HepG2 (cell line): ENCODE measurements at regions not wholly inside any gene's neighbourhood (a gene's known extent, or its start where the extent isn't known, plus 50 kb on each side); places are given as distances from the start of the nearest gene placed in this dataset.

Source experiments
- AKNA ChIP-seq: sonication (generic); formaldehyde crosslinking; IDR thresholded peaks from 2 replicates; pipeline ENCODE4 v1.4.0; 2020; ENCODE audit warnings: missing genetic modification reagents, borderline replicate concordance
- E2F1 ChIP-seq: sonication (generic); formaldehyde crosslinking; IDR thresholded peaks from 2 replicates; pipeline ENCODE4 v1.5.0; 2020; ENCODE audit warnings: missing genetic modification reagents
- HDAC2 ChIP-seq: sonication (generic); formaldehyde crosslinking; IDR thresholded peaks from 2 replicates; pipeline ENCODE4 v1.4.0; 2020; ENCODE audit warnings: missing genetic modification reagents
- TBX2 ChIP-seq: sonication (generic); formaldehyde crosslinking; IDR thresholded peaks from 2 replicates; pipeline ENCODE4 v1.5.0; 2020; ENCODE audit warnings: missing genetic modification reagents, mild to moderate bottlenecking, borderline replicate concordance
- ZNF383 ChIP-seq: sonication (generic); formaldehyde crosslinking; IDR thresholded peaks from 2 replicates; pipeline ENCODE4 v1.4.0; 2020; ENCODE audit warnings: missing genetic modification reagents, mild to moderate bottlenecking, borderline replicate concordance
- ZNF607 ChIP-seq: sonication (generic); formaldehyde crosslinking; IDR thresholded peaks from 2 replicates; pipeline ENCODE4 v1.5.1; 2020; ENCODE audit warnings: missing genetic modification reagents, mild to moderate bottlenecking, borderline replicate concordance
- ZNF780A ChIP-seq: sonication (generic); formaldehyde crosslinking; IDR thresholded peaks from 2 replicates; pipeline ENCODE4 v1.8.0; 2022; ENCODE audit warnings: mild to moderate bottlenecking, missing genetic modification reagents, moderate library complexity
- TF ChIP-seq, protein P1 (sequence below): sonication (generic); formaldehyde crosslinking; IDR thresholded peaks from 2 replicates; pipeline ENCODE4 v1.5.1; 2020; ENCODE audit warnings: mild to moderate bottlenecking, missing genetic modification reagents, moderate library complexity
- TF ChIP-seq, protein P2 (sequence below): sonication (generic); formaldehyde crosslinking; IDR thresholded peaks from 2 replicates; pipeline ENCODE4 v1.4.0; 2020; ENCODE audit warnings: missing genetic modification reagents
- TF ChIP-seq, protein P3 (sequence below): IDR thresholded peaks from 2 replicates; pipeline ENCODE4 v1.6.1; 2018; ENCODE audit warnings: missing genetic modification reagents, mild to moderate bottlenecking, missing compliant biosample characterization

DNA sequence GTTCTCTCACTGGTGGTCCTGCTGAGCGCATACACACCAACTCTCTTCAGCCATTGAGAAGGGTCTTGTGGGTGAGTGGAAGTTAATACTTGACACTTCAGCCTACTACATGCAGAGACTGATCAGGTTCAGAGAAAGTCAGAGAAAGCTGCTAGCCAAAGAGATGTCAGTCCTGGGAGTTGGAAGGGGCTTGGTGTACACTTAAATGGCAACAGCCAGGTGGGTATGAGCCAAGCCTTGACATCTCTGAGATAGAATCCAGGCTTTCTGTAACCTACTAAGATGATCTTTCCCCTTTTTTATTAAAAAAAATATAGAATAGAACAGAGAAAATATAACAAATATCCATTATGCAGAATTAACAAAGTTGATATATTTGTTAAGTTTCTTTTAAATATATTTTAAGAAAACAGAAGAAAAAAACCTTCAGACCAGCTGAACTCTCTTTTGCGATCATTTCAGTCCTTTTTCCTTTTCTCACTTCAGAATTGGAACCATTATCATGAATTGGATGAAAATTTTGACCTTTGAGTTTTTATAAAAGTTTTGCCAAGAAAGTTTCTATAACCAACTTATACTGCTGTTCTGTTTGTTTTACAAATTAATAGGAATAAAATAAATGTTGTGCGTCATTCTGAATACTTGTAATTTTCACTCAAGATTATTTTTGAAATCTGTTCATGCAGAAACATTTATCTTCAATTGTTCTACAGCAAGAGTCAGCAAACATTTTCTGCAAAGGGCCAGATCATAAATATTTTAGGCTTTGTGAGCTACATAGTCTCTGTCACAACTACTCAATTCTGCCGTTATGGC, 153.0 kb downstream of the RFC3 start (continued):
- TF ChIP-seq, protein P1, sequence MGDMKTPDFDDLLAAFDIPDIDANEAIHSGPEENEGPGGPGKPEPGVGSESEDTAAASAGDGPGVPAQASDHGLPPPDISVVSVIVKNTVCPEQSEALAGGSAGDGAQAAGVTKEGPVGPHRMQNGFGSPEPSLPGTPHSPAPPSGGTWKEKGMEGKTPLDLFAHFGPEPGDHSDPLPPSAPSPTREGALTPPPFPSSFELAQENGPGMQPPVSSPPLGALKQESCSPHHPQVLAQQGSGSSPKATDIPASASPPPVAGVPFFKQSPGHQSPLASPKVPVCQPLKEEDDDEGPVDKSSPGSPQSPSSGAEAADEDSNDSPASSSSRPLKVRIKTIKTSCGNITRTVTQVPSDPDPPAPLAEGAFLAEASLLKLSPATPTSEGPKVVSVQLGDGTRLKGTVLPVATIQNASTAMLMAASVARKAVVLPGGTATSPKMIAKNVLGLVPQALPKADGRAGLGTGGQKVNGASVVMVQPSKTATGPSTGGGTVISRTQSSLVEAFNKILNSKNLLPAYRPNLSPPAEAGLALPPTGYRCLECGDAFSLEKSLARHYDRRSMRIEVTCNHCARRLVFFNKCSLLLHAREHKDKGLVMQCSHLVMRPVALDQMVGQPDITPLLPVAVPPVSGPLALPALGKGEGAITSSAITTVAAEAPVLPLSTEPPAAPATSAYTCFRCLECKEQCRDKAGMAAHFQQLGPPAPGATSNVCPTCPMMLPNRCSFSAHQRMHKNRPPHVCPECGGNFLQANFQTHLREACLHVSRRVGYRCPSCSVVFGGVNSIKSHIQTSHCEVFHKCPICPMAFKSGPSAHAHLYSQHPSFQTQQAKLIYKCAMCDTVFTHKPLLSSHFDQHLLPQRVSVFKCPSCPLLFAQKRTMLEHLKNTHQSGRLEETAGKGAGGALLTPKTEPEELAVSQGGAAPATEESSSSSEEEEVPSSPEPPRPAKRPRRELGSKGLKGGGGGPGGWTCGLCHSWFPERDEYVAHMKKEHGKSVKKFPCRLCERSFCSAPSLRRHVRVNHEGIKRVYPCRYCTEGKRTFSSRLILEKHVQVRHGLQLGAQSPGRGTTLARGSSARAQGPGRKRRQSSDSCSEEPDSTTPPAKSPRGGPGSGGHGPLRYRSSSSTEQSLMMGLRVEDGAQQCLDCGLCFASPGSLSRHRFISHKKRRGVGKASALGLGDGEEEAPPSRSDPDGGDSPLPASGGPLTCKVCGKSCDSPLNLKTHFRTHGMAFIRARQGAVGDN (CRISPR knock-in tag): no peak
- TF ChIP-seq, protein P2, sequence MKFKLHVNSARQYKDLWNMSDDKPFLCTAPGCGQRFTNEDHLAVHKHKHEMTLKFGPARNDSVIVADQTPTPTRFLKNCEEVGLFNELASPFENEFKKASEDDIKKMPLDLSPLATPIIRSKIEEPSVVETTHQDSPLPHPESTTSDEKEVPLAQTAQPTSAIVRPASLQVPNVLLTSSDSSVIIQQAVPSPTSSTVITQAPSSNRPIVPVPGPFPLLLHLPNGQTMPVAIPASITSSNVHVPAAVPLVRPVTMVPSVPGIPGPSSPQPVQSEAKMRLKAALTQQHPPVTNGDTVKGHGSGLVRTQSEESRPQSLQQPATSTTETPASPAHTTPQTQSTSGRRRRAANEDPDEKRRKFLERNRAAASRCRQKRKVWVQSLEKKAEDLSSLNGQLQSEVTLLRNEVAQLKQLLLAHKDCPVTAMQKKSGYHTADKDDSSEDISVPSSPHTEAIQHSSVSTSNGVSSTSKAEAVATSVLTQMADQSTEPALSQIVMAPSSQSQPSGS: no peak
- TF ChIP-seq HDAC2 (CRISPR knock-in tag) (no peak), E2F1 (CRISPR knock-in tag) (no peak), ZNF607 (CRISPR knock-in tag) (no peak), ZNF383 (CRISPR knock-in tag) (no peak), TBX2 (CRISPR knock-in tag) (no peak), AKNA (CRISPR knock-in tag) (no peak), ZNF780A (CRISPR knock-in tag) (no peak)
- TF ChIP-seq, protein P3, sequence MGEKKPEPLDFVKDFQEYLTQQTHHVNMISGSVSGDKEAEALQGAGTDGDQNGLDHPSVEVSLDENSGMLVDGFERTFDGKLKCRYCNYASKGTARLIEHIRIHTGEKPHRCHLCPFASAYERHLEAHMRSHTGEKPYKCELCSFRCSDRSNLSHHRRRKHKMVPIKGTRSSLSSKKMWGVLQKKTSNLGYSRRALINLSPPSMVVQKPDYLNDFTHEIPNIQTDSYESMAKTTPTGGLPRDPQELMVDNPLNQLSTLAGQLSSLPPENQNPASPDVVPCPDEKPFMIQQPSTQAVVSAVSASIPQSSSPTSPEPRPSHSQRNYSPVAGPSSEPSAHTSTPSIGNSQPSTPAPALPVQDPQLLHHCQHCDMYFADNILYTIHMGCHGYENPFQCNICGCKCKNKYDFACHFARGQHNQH: no peak
